Activated T-helper 17 cell treated with anti-CD3 and anti-CD28 coated beads, Interleukin-2, amount 50 U/mL, for 72 hours (primary cell): ENCODE measurements at regions not wholly inside any gene's neighbourhood (a gene's known extent, or its start where the extent isn't known, plus 50 kb on each side); places are given as distances from the start of the nearest gene placed in this dataset.

Source experiments
- ATAC-seq: fragments of 150-1000 bp; cut with Tn5 transposase; replicated peaks from 2 replicates; pipeline ENCODE4 v1.10.0; 2021; ENCODE audit warnings: mild to moderate bottlenecking, moderate library complexity
- H3K27ac Mint-ChIP-seq: one replicate; pipeline ENCODE4 v1.8.0; 2022; ENCODE audit warnings: mixed read lengths
- H3K27me3 Mint-ChIP-seq: one replicate; pipeline ENCODE4 v1.8.0; 2022; ENCODE audit warnings: mixed read lengths
- H3K36me3 Mint-ChIP-seq: one replicate; pipeline ENCODE4 v1.8.0; 2022; ENCODE audit warnings: low read depth, mild to moderate bottlenecking, mixed read lengths
- H3K4me1 Mint-ChIP-seq: one replicate; pipeline ENCODE4 v1.8.0; 2022; ENCODE audit warnings: mixed read lengths
- H3K4me3 Mint-ChIP-seq: one replicate; pipeline ENCODE4 v1.8.0; 2022; ENCODE audit warnings: mild to moderate bottlenecking, mixed read lengths
- H3K9me3 Mint-ChIP-seq: one replicate; pipeline ENCODE4 v1.8.0; 2022; ENCODE audit warnings: mixed read lengths

GRCh38 chr5:111572561-111572960, 60.2 kb upstream of the STARD4 start:
- Mint-ChIP-seq H3K9me3 (no peaks in the 10 kb centered on the region), H3K4me1 (no peaks in the 10 kb centered on the region), H3K4me3 (no peak overlapping the region), H3K36me3 (no peaks in the 10 kb centered on the region), H3K27ac (no peak overlapping the region), H3K27me3 (peaks cover 31% of the 10 kb centered on the region)
- no peak for ATAC-seq

- Mint-ChIP-seq H3K4me1 (no peaks in the 10 kb centered on the region), H3K9me3 (peaks cover 10% of the 10 kb centered on the region), H3K4me3 (no peak overlapping the region), H3K27ac (no peak overlapping the region), H3K36me3 (no peaks in the 10 kb centered on the region), H3K27me3 (peaks cover 19% of the 10 kb centered on the region)
- no peak for ATAC-seq
Measured at GRCh38 chr5:111563031-111563822, 50.9 kb upstream of the STARD4 start.

GRCh38 chr5:111562561-111562960, 50.2 kb upstream of the STARD4 start:
- Mint-ChIP-seq H3K27ac (no peak overlapping the region), H3K4me1 (no peaks in the 10 kb centered on the region), H3K27me3 (peaks cover 18% of the 10 kb centered on the region), H3K36me3 (no peaks in the 10 kb centered on the region), H3K9me3 (peaks cover 10% of the 10 kb centered on the region), H3K4me3 (no peak overlapping the region)
- ATAC-seq, result no peak
